ENCODE measurements at regions not wholly inside any gene's neighbourhood (a gene's known extent, or its start where the extent isn't known, plus 50 kb on each side); places are given as distances from the start of the nearest gene placed in this dataset.

DNA sequence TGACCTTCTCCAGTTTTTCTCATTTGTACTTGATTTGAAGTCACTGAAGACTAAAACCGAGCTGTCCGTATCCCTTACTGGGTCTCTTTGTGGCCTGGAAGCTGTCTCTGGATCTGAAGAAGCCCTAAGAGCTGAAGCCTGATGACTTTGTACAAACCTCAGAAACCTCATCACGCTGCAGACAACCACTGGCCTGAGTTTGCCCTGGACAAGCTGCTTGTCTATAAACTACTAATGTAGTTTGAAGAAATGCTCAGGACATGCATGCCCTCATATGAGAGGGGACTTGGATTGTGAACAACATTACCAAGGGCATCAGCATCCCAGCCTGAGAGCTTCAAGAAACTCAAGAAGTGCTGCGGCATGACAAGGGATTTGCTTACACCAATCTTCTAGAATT, 79.3 kb upstream of the CBLN2 start:
- no peak for DNase-seq
- no peaks in the 10 kb centered on the region for H3K4me1 Mint-ChIP-seq
- TF ChIP-seq, protein P1, sequence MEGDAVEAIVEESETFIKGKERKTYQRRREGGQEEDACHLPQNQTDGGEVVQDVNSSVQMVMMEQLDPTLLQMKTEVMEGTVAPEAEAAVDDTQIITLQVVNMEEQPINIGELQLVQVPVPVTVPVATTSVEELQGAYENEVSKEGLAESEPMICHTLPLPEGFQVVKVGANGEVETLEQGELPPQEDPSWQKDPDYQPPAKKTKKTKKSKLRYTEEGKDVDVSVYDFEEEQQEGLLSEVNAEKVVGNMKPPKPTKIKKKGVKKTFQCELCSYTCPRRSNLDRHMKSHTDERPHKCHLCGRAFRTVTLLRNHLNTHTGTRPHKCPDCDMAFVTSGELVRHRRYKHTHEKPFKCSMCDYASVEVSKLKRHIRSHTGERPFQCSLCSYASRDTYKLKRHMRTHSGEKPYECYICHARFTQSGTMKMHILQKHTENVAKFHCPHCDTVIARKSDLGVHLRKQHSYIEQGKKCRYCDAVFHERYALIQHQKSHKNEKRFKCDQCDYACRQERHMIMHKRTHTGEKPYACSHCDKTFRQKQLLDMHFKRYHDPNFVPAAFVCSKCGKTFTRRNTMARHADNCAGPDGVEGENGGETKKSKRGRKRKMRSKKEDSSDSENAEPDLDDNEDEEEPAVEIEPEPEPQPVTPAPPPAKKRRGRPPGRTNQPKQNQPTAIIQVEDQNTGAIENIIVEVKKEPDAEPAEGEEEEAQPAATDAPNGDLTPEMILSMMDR (IDR thresholded peaks at IDR 0.05): no peak
- H3K4me3 Mint-ChIP-seq: no peak overlapping the region
- no peaks in the 10 kb centered on the region for H3K27me3 Mint-ChIP-seq (ENCODE audit: low read depth, poor library complexity)
- no peaks in the 10 kb centered on the region for H3K9me3 Mint-ChIP-seq
- H3K27ac Mint-ChIP-seq: no peak overlapping the region
- no peaks in the 10 kb centered on the region for H3K36me3 Mint-ChIP-seq (ENCODE audit: low read depth)

DNA sequence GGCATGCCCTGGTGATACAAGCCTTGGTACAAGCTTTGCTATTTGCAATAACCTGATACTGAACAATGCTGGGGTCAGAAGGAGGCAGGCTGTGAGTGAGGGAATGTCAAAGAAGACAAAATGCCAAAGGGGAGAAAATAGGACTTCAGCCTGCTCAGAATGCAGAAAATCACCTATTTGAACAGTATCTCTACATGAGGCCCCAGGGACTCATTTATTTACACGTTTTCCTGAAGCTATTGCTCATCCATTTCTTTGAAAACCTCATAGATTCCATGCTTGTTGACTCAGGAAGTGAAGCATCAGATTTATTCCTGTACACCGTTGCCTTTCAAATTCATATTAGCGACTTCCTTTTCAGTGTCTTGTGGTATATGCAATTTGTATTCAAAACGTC, 69.4 kb upstream of the CBLN2 start:
- H3K4me3 Mint-ChIP-seq: no peak overlapping the region
- peaks cover 2% of the 10 kb centered on the region for H3K27me3 Mint-ChIP-seq (ENCODE audit: low read depth, poor library complexity)
- H3K36me3 Mint-ChIP-seq (ENCODE audit: low read depth): no peaks in the 10 kb centered on the region
- H3K4me1 Mint-ChIP-seq: no peaks in the 10 kb centered on the region
- TF ChIP-seq, protein P1 (IDR thresholded peaks at IDR 0.05): no peak
- no peak for DNase-seq
- H3K9me3 Mint-ChIP-seq: peaks cover 6% of the 10 kb centered on the region
- H3K27ac Mint-ChIP-seq: no peak overlapping the region

DNA sequence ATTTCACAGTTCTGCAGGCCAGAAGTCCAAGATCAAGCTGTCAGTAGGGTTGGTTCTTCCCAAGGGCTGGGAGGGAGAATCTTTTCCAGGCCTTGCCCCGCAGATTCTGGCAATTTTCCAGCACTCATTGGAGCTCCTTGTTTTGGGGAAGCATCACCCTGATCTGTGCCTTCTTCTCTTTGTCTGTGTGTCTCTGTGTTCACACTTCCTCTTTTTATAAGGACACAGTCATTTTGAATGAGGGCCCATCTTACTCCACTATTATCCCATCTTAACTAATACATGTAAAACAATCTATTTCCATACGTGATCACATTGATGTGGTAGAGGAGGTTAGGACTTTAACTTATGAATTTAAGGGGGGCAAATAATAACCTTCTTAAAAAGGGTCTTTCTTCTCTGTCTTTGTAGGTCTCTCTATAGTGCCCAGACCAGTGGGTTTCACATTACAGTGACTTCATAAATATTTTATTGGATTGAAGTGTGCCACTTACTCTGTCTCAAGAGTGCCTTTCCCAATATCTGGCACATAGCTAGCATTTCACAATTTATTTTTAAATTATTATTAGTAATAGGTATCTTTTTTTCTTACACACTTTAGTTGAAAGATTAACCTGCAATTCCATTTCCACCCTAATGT, 68.9 kb upstream of the CBLN2 start:
- no peak overlapping the region for H3K4me3 Mint-ChIP-seq
- no peak for DNase-seq
- H3K4me1 Mint-ChIP-seq: no peaks in the 10 kb centered on the region
- TF ChIP-seq, protein P1 (IDR thresholded peaks at IDR 0.05): no peak
- peaks cover 7% of the 10 kb centered on the region for H3K27me3 Mint-ChIP-seq (ENCODE audit: low read depth, poor library complexity)
- no peaks in the 10 kb centered on the region for H3K36me3 Mint-ChIP-seq (ENCODE audit: low read depth)
- H3K9me3 Mint-ChIP-seq: peaks cover 10% of the 10 kb centered on the region
- no peak overlapping the region for H3K27ac Mint-ChIP-seq

DNA sequence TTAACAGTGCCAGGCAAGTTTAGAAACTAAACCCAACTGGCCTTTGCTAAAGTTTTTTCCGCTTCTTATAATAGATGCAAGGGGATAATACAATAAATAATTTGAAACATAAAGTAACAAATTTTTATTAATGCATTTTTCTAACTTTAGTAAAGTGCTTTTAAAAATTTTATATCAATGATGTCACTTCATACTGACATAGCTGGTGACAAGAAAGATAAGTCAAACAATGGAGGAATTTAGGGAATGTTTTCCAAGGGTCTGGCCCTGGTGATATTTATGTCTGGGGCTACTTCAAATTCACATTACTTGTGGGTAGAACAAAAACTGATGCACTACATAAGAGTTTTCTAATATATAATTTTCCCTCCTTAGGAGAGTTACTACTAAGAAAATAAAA, 61.2 kb upstream of the CBLN2 start:
- H3K4me3 Mint-ChIP-seq: no peak overlapping the region
- H3K4me1 Mint-ChIP-seq: no peaks in the 10 kb centered on the region
- TF ChIP-seq, protein P1 (IDR thresholded peaks at IDR 0.05): no peak
- no peaks in the 10 kb centered on the region for H3K36me3 Mint-ChIP-seq (ENCODE audit: low read depth)
- H3K9me3 Mint-ChIP-seq: peaks cover 7% of the 10 kb centered on the region
- DNase-seq: no peak
- H3K27ac Mint-ChIP-seq: no peak overlapping the region
- peaks cover 7% of the 10 kb centered on the region for H3K27me3 Mint-ChIP-seq (ENCODE audit: low read depth, poor library complexity)

DNA sequence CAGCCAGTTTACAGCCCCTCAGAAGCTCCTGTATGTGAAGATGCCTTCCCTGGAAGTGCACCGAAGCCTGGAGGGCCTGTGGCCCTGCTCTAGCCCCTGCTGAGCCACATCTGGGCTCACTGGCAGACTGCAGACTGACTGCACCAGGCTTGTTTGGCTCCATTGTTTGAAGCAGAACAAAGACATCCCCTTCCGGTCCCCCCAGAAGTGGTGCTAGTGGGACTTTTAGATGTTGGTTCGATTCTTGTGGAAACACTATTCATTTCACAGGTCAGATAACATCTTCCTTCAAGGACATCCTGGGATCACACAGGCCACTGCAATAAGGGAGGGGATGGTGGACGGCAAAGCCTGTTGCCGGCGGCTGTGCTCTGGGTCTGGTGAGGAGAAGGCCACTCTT, 57.8 kb upstream of the CBLN2 start:
- TF ChIP-seq, protein P1 (IDR thresholded peaks at IDR 0.05): no peak
- Mint-ChIP-seq H3K4me1 (no peaks in the 10 kb centered on the region), H3K27ac (no peak overlapping the region), H3K4me3 (no peak overlapping the region), H3K9me3 (no peaks in the 10 kb centered on the region), H3K36me3 (ENCODE audit: low read depth) (no peaks in the 10 kb centered on the region), H3K27me3 (ENCODE audit: low read depth, poor library complexity) (no peaks in the 10 kb centered on the region)
- DNase-seq: no peak

DNA sequence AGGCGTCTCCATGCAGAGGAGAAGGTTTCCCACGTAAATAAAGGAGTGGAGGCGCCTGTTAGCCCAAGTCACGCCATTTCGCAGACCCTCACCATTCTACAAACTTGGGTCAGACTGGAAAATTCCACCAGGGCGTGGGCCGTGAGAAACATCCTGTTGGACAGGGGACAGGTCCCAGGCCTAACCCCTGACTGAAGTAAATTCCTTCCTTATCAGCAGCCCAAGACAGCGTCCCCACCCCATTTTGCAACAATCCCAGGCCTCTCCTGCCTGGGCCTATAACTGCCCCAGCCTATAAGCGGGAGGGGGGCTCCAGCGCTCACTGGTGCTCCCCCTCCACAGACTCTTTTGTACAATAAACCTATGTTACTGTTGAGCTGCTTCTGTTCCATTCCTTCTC, 57.3 kb upstream of the CBLN2 start:
- H3K27ac Mint-ChIP-seq: no peak overlapping the region
- TF ChIP-seq, protein P1 (IDR thresholded peaks at IDR 0.05): no peak

More for the DNA sequence above, 57.3 kb upstream of the CBLN2 start:
- DNase-seq: no peak
- Mint-ChIP-seq H3K9me3 (no peaks in the 10 kb centered on the region), H3K36me3 (ENCODE audit: low read depth) (no peaks in the 10 kb centered on the region), H3K4me1 (no peaks in the 10 kb centered on the region), H3K4me3 (no peak overlapping the region), H3K27me3 (ENCODE audit: low read depth, poor library complexity) (no peaks in the 10 kb centered on the region)

Data from nephron progenitor cell (in vitro differentiated cells).